ENCODE measurements at regions not wholly inside any gene's neighbourhood (a gene's known extent, or its start where the extent isn't known, plus 50 kb on each side); places are given as distances from the start of the nearest gene placed in this dataset.

GRCh38 chr10:44788147-44789129 is 122.7 kb upstream of the TMEM72 start:
- DNase-seq = no peak

GRCh38 chr10:44792119-44792775 is 118.9 kb upstream of the TMEM72 start:
- DNase-seq = no peak

GRCh38 chr10:44799966-44800365 is 111.2 kb upstream of the TMEM72 start:
- no peak for DNase-seq

GRCh38 chr10:44801383-44802327 is 109.5 kb upstream of the TMEM72 start:
- peak; percentile 90 for DNase-seq

- DNase-seq = no peak
These were observed 107.3 kb upstream of the TMEM72 start for GRCh38 chr10:44803862-44804261.

GRCh38 chr10:44804661-44805060 is 106.5 kb upstream of the TMEM72 start:
- DNase-seq = no peak

- no peak for DNase-seq
These were observed 105.5 kb upstream of the TMEM72 start for GRCh38 chr10:44805466-44806210.

- DNase-seq = no peak
These were observed 104.2 kb upstream of the TMEM72 start for GRCh38 chr10:44806950-44807349.

GRCh38 chr10:44807451-44807850 is 103.7 kb upstream of the TMEM72 start:
- DNase-seq = no peak

GRCh38 chr10:44809647-44810046 is 101.5 kb upstream of the TMEM72 start:
- no peak for DNase-seq

- no peak for DNase-seq
These were observed 100.1 kb upstream of the TMEM72 start for GRCh38 chr10:44811072-44811471.

- no peak for DNase-seq
These were observed 97.9 kb upstream of the TMEM72 start for GRCh38 chr10:44813201-44813600.

GRCh38 chr10:44814929-44815328 is 96.2 kb upstream of the TMEM72 start:
- no peak for DNase-seq

- DNase-seq = no peak
These were observed 93.0 kb upstream of the TMEM72 start for GRCh38 chr10:44818041-44818649.

- DNase-seq = no peak
These were observed 92.4 kb upstream of the TMEM72 start for GRCh38 chr10:44818701-44819127.

- no peak for DNase-seq
These were observed 91.0 kb upstream of the TMEM72 start for GRCh38 chr10:44820094-44820493.

- DNase-seq = no peak
These were observed 89.8 kb upstream of the TMEM72 start for GRCh38 chr10:44821290-44821689.

- DNase-seq = no peak
These were observed 88.8 kb upstream of the TMEM72 start for GRCh38 chr10:44822349-44822748.

GRCh38 chr10:44822966-44823365 is 88.2 kb upstream of the TMEM72 start:
- no peak for DNase-seq

GRCh38 chr10:44824607-44825006 is 86.5 kb upstream of the TMEM72 start:
- no peak for DNase-seq

- peak; percentile 66 for DNase-seq
These were observed 83.6 kb upstream of the TMEM72 start for GRCh38 chr10:44827431-44828006.
